WERI-Rb-1 (cell line): ENCODE measurements at regions not wholly inside any gene's neighbourhood (a gene's known extent, or its start where the extent isn't known, plus 50 kb on each side); places are given as distances from the start of the nearest gene placed in this dataset.
A peak's percentile ranks its signal among the peaks of the same experiment; 100 is the strongest.

ENCODE experiments used
- DNase-seq: peaks from one replicate; pipeline ENCODE4 v3.0.0-alpha.2; 2020
- H3K27ac ChIP-seq: fragments of 250-450 bp; sonication (Bioruptor Pico); 2 replicates; pipeline ENCODE4 v1.5.1; 2020; ENCODE audit warnings: mild to moderate bottlenecking, moderate library complexity
- H3K27me3 ChIP-seq: fragments of 250-450 bp; sonication (Bioruptor Pico); 2 replicates; pipeline ENCODE4 v1.5.1; 2021; ENCODE audit warnings: mild to moderate bottlenecking, low read depth, moderate library complexity; ENCODE audit not compliant: insufficient read depth, severe bottlenecking
- H3K36me3 ChIP-seq: fragments of 250-450 bp; sonication (Bioruptor Pico); 2 replicates; pipeline ENCODE4 v1.5.1; 2020; ENCODE audit warnings: mild to moderate bottlenecking, moderate library complexity
- H3K4me3 ChIP-seq: 2 replicates; pipeline ENCODE4 v1.5.1; 2011; ENCODE audit warnings: low read depth, mild to moderate bottlenecking, control low read depth, low read length
- H3K9me3 ChIP-seq: fragments of 250-450 bp; sonication (Bioruptor Pico); 2 replicates; pipeline ENCODE4 v1.5.1; 2021; ENCODE audit warnings: mild to moderate bottlenecking, moderate library complexity; ENCODE audit not compliant: severe bottlenecking
- CTCF ChIP-seq: IDR thresholded peaks from 2 replicates; pipeline ENCODE4 v1.5.1; 2011; ENCODE audit warnings: low read depth, mild to moderate bottlenecking, control low read depth, inconsistent platforms, low read length

- Histone ChIP-seq H3K27me3 (no peaks in the 10 kb centered on the region), H3K36me3 (no peaks in the 10 kb centered on the region), H3K27ac (no peak overlapping the region), H3K4me3 (no peak overlapping the region), H3K9me3 (no peaks in the 10 kb centered on the region)
- TF ChIP-seq CTCF: no peak
- no peak for DNase-seq
Measured at GRCh38 chr3:71881041-71881440, 96.1 kb upstream of the PROK2 start.

- DNase-seq: peak; percentile 33
- Histone ChIP-seq H3K9me3 (no peaks in the 10 kb centered on the region), H3K36me3 (no peaks in the 10 kb centered on the region), H3K4me3 (no peak overlapping the region), H3K27ac (no peak overlapping the region), H3K27me3 (no peaks in the 10 kb centered on the region)
- TF ChIP-seq CTCF: no peak
Measured at GRCh38 chr3:71879089-71879488, 94.1 kb upstream of the PROK2 start.

- Histone ChIP-seq H3K4me3 (no peak overlapping the region), H3K36me3 (no peaks in the 10 kb centered on the region), H3K27ac (no peak overlapping the region), H3K27me3 (no peaks in the 10 kb centered on the region), H3K9me3 (no peaks in the 10 kb centered on the region)
- no peak for TF ChIP-seq CTCF
- no peak for DNase-seq
Measured at GRCh38 chr3:71876135-71877105, 91.5 kb upstream of the PROK2 start.

GRCh38 chr3:71875461-71875947, 90.6 kb upstream of the PROK2 start:
- Histone ChIP-seq H3K9me3 (no peaks in the 10 kb centered on the region), H3K4me3 (no peak overlapping the region), H3K27ac (no peak overlapping the region), H3K36me3 (no peaks in the 10 kb centered on the region), H3K27me3 (no peaks in the 10 kb centered on the region)
- peak; percentile 88 for DNase-seq
- TF ChIP-seq CTCF: peak; percentile 92

GRCh38 chr3:71874618-71875017, 89.7 kb upstream of the PROK2 start:
- H3K36me3 ChIP-seq: no peaks in the 10 kb centered on the region
- DNase-seq: no peak
- no peak overlapping the region for H3K4me3 ChIP-seq
- TF ChIP-seq CTCF: no peak
- H3K27ac ChIP-seq: no peak overlapping the region
- H3K27me3 ChIP-seq: no peaks in the 10 kb centered on the region
- no peaks in the 10 kb centered on the region for H3K9me3 ChIP-seq
